NCI-H1930 (cell line): ENCODE measurements at regions not wholly inside any gene's neighbourhood (a gene's known extent, or its start where the extent isn't known, plus 50 kb on each side); places are given as distances from the start of the nearest gene placed in this dataset.
"Not testable (repeated sequence)": the region's sequence is repeated elsewhere in the genome, so short reads cannot be mapped to it uniquely, and the experiment has no call there.

Experiments used
- DNase-seq, 2 experiments: peaks; one replicate each; lab custom pipeline; 2025; lab: John Stamatoyannopoulos, UW

DNA sequence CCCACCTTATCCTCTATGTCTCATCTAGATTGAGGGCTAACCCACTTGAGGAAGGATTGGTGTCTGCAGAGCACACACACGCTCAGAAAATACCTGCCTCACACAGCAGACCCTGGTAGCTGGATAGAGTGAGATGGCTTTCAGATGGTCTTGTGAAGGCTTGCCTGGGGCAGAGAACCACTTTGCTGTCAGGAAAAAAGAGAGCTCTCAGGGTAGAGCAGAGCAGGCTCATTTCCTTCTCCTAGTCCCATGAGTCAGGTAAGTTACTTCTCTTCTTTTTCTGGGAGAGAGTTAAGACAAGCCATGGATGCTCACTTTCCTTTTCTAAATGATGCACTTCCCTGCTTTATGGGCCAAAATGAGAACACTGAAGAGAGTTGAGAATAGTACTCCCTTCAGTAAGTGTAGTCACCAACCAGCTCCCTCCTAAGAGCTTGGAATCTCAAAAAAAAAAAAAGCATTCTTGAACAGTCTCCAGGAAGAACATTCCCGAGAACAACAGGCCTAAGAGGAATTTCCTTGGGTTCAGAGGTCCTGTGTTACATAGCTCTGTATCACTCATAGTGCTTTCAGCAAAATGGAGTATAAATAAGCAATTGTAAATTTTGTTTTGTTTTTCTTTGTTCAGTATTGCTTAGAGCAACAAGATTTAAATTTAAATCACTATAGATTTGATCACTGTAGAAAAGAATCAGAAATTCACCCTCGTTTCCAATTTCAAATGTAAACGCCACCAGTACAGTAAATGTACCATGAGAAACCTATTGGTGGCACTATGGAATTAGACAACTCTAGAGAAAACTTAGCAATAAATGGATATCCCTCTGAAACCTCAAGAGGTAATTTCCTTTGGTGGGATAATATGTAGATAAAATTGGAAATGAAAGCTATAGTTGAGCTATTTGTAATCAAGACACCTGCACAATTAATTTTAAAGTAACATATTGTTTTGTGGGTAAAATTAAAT, 530.3 kb downstream of the RFPL4B start:
- DNase-seq, result no peak

DNA sequence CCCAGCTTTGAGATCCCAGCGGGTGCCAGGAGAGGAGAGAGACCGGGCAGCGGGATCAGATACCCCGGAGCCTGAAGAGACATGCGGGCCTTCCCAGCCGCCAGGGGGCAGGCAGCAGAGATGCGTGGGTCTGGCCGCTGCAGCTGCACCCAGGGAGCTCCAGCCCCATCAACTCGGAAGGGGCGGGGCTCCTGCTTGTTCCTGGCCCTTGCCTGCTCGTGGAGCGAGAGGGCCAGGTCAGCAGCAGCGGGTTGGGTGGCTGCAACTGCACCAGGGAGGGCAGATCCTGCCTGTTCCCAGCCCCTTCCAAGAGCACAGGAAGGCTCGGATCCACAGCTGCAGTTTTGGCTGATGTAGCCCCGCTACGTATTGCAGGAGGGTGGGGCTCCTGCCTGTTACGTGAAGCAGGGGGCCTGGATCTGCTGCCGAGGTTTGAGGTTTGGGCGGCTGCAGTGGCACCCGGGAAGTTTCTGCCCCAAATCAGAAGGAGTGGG, 532.8 kb downstream of the RFPL4B start:
- DNase-seq, result no peak

DNA sequence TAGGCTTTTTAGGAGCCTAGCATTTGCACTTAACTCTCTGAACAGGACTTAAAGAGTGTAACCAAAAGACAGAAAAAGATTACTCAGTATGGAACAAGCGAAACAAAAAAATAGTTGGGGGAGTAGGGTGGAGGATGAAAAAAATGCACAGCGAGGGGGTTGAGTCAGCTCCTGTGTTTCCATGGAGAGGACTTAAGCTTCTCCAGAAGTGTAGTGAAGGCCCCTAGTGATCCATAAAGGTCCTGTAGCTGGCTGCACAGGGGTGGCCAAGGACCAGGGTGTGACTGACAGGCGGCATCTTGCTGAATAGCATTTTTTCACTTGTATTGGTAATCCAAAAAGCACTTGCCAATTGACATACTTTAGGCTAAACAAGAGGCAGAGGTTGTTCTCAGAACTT, 533.9 kb downstream of the RFPL4B start:
- DNase-seq, result no peak

DNA sequence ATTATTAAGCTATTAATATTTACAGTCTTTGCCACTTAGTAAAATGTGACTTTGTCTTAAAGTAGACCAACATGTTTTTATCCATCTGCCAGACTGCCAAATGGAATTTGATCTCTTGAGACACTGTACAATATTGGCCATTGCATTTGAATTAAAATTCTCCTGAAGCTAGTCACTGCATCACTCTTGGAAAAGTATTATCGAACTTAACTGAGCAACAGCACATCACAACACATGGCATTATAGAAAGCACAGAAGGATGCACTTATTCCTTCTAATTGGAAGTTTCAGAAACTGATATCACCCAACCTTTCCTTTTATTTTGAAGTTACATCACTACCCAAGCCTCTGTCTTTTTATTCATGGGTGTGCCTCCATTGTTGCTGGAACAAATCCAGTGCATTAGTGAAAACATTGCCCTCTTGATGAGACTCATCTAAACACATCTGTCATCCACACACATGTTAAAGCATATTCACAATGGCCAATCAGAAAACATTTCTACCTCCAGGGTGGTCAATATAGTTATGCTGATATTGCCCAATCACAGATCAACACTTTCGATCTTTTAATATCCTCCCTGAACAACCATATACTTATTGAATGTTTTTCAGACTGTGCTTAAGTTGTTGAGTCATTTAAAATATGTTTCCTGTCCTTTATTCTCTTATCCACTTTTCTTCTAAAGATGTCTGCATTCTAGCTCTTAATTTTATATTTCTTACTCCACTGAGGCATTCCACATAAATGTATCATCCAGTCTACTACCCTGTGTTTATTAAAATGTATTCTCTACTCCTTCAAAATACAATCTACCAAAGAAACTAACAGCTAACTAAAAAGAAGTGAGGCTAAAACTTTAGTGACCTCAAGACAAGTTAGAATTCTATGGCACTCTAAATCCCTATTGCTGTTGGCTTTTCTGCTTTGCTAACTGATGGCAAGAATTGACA, 535.0 kb downstream of the RFPL4B start:
- no peak for DNase-seq

DNA sequence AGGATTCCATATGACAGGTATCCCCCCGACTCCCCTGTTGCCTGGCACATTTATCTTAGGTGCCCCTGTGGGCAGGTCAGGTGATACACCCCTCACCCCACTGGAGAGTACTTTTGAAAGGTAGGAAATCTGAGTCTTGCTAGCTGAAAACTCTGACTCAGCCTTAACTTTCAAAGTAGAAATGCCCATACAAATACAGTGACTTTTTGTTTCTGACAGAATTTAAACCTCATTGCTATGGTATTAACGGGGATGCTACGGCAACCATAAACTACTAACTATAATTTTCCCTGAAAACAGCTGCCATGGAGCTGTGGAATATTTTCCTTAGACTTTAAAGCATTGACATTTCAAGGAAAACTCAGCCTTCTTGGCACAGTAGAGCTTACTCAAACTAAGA, 536.0 kb downstream of the RFPL4B start:
- DNase-seq, result no peak

DNA sequence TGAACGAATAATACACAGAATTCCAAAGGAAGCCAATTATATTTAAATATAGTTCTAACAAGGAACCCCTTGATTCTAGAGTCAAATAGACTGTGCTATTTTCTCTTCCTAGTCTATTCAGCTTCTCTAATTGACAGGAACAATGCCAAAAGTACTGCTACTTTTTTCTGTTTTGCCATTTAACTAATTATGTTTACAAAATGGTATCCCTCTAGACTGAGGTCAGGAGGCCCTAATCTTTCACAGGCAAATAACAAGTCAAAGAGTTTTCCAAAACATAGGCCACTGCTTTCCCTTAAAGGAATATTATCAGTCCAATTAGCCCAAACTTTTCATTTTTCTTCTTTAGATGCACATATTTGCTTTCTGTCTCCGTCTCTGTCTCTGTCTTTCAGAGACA, 539.3 kb downstream of the RFPL4B start:
- peak; percentile 28 to 55 for DNase-seq

DNA sequence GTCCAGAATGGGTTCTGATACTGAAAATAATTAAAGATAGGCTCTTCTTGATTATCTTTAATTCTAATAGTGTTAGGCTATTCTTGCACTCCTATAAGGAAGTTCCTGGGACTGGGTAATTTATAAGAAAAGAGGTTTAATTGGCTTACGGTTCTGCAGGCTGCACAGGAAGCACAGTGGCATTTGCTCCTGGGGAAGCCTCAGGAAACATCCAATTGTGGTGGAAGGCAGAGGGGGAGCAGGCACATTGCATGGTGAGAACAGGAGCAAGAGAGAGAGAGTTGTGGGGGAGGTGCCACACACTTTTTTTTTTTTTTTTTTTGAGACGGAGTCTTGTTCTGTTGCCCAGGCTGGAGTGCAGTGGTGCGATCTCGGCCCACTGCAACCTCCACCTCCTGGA, 540.3 kb downstream of the RFPL4B start:
- not testable (repeated sequence) for DNase-seq

DNA sequence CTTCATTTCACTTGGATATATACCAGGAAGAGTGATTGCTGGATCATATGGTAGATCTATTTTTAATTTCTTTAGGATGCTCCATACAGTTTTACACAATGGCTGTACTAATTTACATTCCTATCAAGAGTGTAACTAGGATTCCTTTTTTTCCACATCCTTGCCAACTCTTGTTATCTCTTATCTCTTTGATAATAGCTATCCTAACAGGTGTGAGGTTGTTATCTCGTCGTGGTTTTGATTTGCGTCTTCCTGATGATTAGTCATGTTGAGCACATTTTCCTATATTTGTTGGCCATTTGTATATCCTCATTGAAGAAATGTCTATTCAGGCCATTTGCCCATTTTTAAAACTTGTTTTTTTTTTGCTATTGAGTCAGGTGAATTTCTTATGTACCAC, 552.4 kb downstream of the RFPL4B start:
- DNase-seq, result no peak

DNA sequence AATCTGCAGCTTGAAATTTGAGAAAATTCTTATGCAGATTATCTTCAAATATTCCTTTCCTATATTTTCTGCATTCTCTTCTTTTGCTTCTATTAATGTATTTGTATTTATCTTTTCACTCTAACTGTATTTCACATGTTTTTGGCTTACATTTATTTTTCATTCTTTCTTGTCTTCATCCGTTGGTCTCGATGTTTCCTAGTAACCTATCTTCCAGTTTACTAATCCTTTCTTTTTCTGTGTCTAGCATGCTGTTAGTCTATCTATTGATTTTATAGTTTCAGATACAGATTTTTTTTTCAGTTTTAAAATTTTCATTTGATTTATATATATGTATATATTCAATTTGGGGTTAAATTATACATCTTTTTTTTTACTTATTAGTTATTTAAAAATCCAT, 556.2 kb downstream of the RFPL4B start:
- DNase-seq, result no peak

DNA sequence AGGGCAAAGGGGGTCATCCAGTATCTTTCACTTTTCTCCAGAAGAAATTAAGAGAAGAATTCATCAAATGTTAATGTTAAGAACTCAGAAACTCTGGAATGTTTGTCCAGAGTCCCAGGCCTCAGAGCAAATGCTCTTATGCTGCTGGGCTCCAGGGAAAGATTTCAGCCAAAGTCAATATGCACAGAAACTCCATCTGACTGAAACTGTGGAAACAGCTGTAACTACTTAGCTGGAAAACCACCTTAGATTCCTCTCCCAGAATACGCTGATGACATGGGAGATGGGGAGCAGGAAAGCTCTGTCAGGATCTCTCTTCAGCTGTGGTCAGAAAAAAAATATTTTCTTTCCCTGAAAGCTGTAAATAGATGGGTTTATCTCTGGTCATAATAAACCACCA, 559.6 kb downstream of the RFPL4B start:
- DNase-seq, result no peak

DNA sequence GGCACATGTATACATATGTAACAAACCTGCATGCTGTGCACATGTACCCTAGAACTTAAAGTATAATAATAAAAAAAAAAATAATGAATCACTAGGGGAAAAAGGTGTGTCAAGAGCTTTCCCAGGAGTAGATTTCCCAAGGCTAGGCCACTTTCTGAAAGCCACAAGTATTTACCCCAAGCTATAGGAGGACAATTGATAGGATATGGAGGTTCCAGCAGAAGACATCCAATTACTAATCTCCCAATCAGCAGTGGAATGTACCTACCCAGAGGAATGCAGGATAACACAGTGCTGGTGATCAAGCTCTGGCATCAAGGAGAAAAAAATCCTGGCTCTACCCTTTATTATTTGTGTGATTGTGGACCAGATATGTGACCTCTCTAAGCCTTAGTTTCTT, 562.7 kb downstream of the RFPL4B start:
- no peak for DNase-seq

DNA sequence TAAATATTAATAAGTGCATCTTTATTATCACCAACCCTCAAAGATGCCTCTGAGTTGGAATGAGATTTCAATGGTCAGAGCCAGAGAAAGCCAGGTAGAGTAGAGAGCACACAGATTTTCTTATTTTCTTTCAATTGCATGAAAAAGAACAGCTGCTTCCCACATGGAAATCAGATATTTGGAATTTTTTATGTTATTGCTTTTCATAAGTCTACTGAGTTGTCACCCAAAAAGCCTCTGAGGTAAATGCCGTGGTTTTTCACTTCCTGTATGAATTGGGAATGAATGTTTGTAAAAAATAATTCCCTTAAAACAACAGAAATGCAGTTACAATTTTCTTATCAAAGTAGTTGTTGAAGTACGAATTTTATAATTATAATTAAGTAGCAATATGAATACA, 563.1 kb downstream of the RFPL4B start:
- DNase-seq, result no peak

DNA sequence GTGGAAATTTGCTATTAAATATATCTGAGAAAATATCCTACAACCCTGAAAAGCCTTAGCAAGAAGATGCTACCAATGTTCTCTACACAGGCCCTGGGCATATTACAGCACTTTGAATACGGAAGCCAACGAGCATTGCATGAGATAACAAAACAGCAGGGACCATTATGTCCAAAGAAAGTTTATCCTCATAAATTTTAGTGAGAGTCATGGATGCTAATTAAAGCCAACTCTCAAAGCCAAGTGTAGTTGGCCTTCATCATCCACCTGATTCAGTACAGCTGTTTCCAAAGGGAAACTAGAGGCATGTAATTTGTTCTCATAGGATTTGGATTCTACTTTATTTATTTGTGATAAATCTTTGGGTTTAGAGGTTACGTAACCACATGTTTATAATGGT, 564.8 kb downstream of the RFPL4B start:
- DNase-seq, result no peak

DNA sequence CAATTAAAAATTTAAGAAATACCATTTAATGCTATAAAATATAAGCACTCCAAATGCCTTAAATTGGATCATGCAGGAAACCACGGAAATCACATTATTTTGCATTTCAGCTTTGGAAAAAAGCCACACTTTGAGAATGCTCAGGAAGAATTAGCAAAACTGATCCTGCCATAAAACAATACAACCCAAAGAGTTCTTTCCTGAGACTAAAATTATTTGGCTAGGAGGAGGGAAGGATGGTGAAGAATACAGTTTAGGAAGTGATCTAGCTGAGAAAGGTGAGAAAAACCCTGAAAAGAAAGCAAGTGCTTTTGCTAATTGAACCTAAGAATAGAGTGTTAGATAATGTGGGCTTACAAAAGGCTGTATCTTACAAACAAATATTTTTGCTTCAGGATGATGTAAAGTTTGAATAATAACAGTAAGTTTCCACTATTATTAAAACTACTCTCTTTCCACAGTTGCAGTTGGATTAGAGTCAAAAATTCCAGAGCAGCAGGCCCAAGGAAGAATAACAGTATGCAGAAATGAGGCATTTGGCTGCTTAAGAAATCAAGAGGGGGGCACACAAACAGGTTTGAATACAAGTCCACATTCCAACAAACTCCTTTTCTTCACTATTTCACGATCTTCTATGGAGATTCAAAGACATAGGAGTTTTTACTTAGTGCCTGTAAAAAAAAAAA, 565.4 kb downstream of the RFPL4B start:
- no peak for DNase-seq

DNA sequence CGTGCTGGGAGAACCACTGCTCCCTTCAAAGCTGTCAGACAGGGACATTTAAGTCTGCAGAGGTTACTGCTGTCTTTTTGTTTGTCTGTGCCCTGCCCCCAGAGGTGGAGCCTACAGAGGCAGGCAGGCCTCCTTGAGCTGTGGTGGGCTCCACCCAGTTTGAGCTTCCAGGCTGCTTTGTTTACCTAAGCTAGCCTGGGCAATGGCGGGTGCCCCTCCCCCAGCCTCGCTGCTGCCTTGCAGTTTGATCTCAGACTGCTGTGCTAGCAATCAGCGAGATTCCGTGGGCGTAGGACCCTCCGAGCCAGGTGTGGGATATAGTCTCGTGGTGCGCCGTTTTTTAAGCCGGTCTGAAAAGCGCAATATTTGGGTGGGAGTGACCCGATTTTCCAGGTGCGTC, 572.6 kb downstream of the RFPL4B start:
- DNase-seq, result not testable (repeated sequence)

DNA sequence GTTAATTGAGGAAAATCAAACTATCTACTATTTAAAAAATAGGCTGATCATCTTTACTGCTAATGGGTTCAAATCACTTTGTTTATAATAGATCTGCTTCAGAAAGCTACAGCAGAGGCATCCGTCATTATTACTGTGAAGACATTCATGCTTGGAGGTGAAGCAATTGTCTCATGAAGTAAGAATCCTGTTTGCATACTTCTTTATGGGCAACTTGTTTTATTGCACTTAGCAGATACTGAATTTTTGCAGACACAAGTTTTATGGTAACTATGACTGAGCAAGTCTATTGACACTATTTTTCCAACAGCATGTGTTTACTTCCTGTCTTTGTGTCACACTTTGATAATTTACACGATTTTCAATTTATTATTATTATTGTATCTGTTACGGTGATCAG, 573.9 kb downstream of the RFPL4B start:
- DNase-seq, result no peak

DNA sequence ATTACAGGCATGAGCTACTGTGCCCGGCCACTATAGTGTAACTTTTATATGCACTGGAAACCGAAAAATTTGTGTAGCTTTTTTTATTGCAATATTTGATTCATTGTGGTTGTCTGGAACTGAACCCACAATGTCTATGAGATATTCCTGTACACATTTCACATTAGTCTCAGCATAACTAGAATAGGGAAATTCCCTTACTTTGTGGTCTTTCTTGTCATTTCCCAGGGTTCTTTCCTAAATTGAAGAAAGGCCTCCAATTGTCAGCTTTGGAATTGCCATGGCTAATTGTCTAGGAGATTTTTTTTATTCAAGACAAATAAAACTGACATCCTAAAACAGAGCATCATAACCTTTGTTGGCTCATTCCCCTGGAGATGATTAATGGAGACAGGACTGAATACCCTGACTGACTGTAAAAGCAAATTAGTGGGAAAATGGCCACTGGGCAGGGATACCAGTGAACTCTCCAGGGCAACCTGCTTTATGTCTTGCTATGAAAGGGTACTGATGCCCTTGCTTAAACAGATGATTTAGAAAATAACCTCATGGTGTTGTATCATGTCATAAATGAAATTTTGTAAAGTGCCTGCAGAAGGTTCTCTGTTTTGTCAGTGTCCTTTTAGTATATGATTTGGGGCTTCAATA, 576.9 kb downstream of the RFPL4B start:
- DNase-seq, result peak in 1 of 2 experiments; percentile 2

DNA sequence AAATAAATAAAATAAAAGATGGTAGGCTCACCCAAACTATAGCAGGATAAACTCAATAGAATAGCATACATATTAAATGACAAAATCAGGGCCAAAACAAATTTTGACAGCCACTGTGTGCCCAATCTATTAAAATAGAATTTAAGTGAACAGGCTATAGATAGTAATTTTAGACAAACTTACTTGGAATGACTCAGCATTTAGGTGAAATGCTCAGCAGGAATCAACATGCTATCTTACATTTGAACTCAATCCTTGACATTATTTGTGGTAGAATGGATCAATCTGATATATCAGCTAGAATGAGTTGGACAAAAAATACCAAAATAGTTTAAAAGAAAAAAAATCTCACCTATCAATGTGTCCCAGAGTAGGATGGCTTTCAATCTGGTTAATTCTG, 578.6 kb downstream of the RFPL4B start:
- no peak for DNase-seq

DNA sequence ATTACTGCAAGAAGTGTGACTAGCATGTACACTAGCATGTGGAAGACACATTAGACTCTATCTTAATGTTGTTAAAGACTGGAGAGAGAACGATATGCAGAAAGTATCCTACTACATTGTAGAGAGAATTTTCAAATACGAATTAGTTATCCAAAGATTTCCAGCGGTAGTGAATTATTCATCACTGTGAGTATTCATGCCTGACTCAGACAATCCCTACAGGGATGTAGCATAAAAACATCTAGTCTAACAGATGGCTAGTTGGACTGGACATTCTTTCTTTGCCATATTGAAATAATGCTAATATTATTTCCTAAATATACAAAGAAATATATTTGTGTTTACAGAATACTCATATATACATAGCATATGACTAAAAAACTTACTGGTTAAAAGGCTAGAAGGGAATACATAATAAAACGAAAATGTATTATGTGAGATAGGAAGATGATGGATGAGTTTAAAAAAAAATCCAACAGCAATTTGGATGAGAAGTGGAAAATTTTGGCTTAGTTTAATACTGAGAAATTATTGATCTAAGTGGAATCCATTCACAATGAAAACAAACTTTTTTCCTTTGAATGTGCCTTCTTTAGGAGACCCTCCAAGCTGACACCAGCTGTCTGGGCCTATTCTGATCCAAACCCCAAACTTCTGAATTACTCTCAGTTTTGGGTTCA, 580.7 kb downstream of the RFPL4B start:
- no peak for DNase-seq

DNA sequence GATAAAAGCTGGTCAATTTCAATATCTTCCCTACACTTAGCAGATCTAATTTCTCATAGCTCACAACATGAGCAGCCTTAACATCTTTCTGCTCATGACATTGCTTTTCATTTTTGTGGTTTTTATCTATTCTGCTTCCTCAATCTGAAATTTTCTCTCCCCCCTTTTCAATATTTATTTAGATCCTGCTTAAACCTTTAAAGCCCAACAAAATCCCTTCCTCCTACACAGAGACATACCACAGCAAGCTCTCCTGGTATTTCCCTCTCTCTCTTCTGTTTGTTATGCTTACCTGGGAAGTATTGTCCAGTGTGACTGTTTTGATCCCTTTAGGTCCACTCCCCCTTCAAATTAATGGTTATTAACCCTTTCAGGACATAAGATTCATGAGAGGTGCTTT, 582.5 kb downstream of the RFPL4B start:
- no peak for DNase-seq

DNA sequence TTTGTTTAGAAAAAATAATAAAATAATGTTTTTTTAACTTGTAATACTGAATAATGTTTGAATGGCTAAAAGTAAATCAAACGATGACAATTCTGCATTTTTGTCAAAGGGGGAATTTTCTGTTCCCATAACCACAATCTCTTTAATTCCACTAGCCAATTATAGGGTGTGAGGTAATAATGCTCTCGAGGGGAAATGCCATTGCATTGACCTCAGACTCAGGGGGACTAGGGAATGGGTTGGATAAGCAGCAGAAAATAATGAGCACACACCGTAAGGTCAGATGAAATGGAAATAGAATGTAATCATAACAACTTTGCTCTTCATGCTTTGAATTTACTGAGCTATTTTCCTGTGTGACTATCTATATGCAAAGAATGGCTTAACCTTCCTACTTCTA, 584.7 kb downstream of the RFPL4B start:
- DNase-seq, result no peak
